ENCODE measurements at regions not wholly inside any gene's neighbourhood (a gene's known extent, or its start where the extent isn't known, plus 50 kb on each side); places are given as distances from the start of the nearest gene placed in this dataset.

- TF ChIP-seq YY1 (IDR thresholded peaks at IDR 0.05; ENCODE audit: insufficient read depth, insufficient read length) (no peak), SUZ12 (IDR thresholded peaks at IDR 0.05; ENCODE audit: extremely low read depth, insufficient read depth, insufficient read length) (no peak)
Observed at GRCh38 chr2:134200036-134200618, 53.7 kb upstream of the MGAT5 start.
